RPMI7951 (cell line): ENCODE measurements at regions not wholly inside any gene's neighbourhood (a gene's known extent, or its start where the extent isn't known, plus 50 kb on each side); places are given as distances from the start of the nearest gene placed in this dataset.
A peak's percentile ranks its signal among the peaks of the same experiment; 100 is the strongest.

ENCODE experiments used
- DNase-seq: peaks from one replicate; pipeline ENCODE4 v3.0.0-alpha.2; 2012; ENCODE audit warnings: low read depth

GRCh38 chr9:99282406-99282805 is 60.3 kb downstream of the SEC61B start:
- no peak for DNase-seq

- no peak for DNase-seq
Observed at GRCh38 chr9:99285965-99286364, 63.9 kb downstream of the SEC61B start.

GRCh38 chr9:99286536-99286935 is 64.5 kb downstream of the SEC61B start:
- DNase-seq: no peak

GRCh38 chr9:99287641-99288040 is 65.6 kb downstream of the SEC61B start:
- DNase-seq: no peak

- no peak for DNase-seq
Observed at GRCh38 chr9:99288830-99289229, 66.7 kb downstream of the SEC61B start.

GRCh38 chr9:99294850-99295461 is 72.9 kb downstream of the SEC61B start:
- peak; percentile 6 for DNase-seq

GRCh38 chr9:99296291-99296951 is 74.3 kb downstream of the SEC61B start:
- DNase-seq: peak; percentile 11

- DNase-seq: no peak
Observed at GRCh38 chr9:99298614-99299013, 76.5 kb downstream of the SEC61B start.

- peak; percentile 65 for DNase-seq
Observed at GRCh38 chr9:99299211-99300102, 77.4 kb downstream of the SEC61B start.

GRCh38 chr9:99300103-99300439 is 78.0 kb downstream of the SEC61B start:
- no peak for DNase-seq

- DNase-seq: no peak
Observed at GRCh38 chr9:99300603-99301002, 78.5 kb downstream of the SEC61B start.

GRCh38 chr9:99303177-99303576 is 81.1 kb downstream of the SEC61B start:
- DNase-seq: peak; percentile 26

- no peak for DNase-seq
Observed at GRCh38 chr9:99305124-99305523, 83.0 kb downstream of the SEC61B start.

GRCh38 chr9:99305820-99306811 is 84.0 kb downstream of the SEC61B start:
- no peak for DNase-seq

- DNase-seq: no peak
Observed at GRCh38 chr9:99307851-99308250, 85.8 kb downstream of the SEC61B start.

- no peak for DNase-seq
Observed at GRCh38 chr9:99309141-99309939, 87.3 kb downstream of the SEC61B start.

- DNase-seq: no peak
Observed at GRCh38 chr9:99312736-99313135, 90.7 kb downstream of the SEC61B start.

GRCh38 chr9:99319048-99319447 is 97.0 kb downstream of the SEC61B start:
- DNase-seq: no peak

GRCh38 chr9:99322299-99322698 is 100.2 kb downstream of the SEC61B start:
- DNase-seq: no peak

GRCh38 chr9:99326112-99326916 is 104.2 kb downstream of the SEC61B start:
- peak; percentile 26 for DNase-seq
